Stimulated activated CD4-positive, alpha-beta T cell treated with anti-CD3 and anti-CD28 coated beads, Interleukin-2, amount 100 ng/mL, for 24 hours (primary cell): ENCODE measurements at regions not wholly inside any gene's neighbourhood (a gene's known extent, or its start where the extent isn't known, plus 50 kb on each side); places are given as distances from the start of the nearest gene placed in this dataset.
A peak's percentile ranks its signal among the peaks of the same experiment; 100 is the strongest.

Experiments used
- DNase-seq, 2 donors: peaks; one replicate each; pipeline ENCODE4 v3.0.0-alpha.2; 2020

- no peak for DNase-seq
Measured at GRCh38 chr9:1713841-1714240, 301.3 kb upstream of the SMARCA2 start.

GRCh38 chr9:1717882-1718281 lies 297.3 kb upstream of the SMARCA2 start:
- no peak for DNase-seq

GRCh38 chr9:1718836-1719235 lies 296.3 kb upstream of the SMARCA2 start:
- no peak for DNase-seq

- no peak for DNase-seq
Measured at GRCh38 chr9:1721196-1721595, 294.0 kb upstream of the SMARCA2 start.

- DNase-seq = no peak
Measured at GRCh38 chr9:1722404-1722803, 292.7 kb upstream of the SMARCA2 start.

GRCh38 chr9:1723522-1724015 lies 291.6 kb upstream of the SMARCA2 start:
- DNase-seq = no peak

GRCh38 chr9:1726993-1727759 lies 288.0 kb upstream of the SMARCA2 start:
- no peak for DNase-seq

GRCh38 chr9:1729631-1730030 lies 285.5 kb upstream of the SMARCA2 start:
- DNase-seq = no peak

- DNase-seq = no peak
Measured at GRCh38 chr9:1732670-1733069, 282.5 kb upstream of the SMARCA2 start.

GRCh38 chr9:1738511-1739100 lies 276.5 kb upstream of the SMARCA2 start:
- DNase-seq = no peak

- DNase-seq = no peak
Measured at GRCh38 chr9:1743121-1743960, 271.8 kb upstream of the SMARCA2 start.

- no peak for DNase-seq
Measured at GRCh38 chr9:1745980-1746379, 269.2 kb upstream of the SMARCA2 start.

GRCh38 chr9:1747417-1747967 lies 267.7 kb upstream of the SMARCA2 start:
- no peak for DNase-seq

GRCh38 chr9:1748407-1748806 lies 266.7 kb upstream of the SMARCA2 start:
- DNase-seq = no peak

GRCh38 chr9:1757186-1757585 lies 258.0 kb upstream of the SMARCA2 start:
- no peak for DNase-seq

GRCh38 chr9:1759009-1759408 lies 256.1 kb upstream of the SMARCA2 start:
- peak in 1 of 2 donors; percentile 1 for DNase-seq

- DNase-seq = no peak
Measured at GRCh38 chr9:1759771-1760300, 255.3 kb upstream of the SMARCA2 start.

- DNase-seq = no peak
Measured at GRCh38 chr9:1761807-1762206, 253.3 kb upstream of the SMARCA2 start.

GRCh38 chr9:1766042-1766441 lies 249.1 kb upstream of the SMARCA2 start:
- DNase-seq = no peak

GRCh38 chr9:1768561-1768960 lies 246.6 kb upstream of the SMARCA2 start:
- DNase-seq = no peak

GRCh38 chr9:1771094-1771789 lies 243.9 kb upstream of the SMARCA2 start:
- no peak for DNase-seq

- DNase-seq = no peak
Measured at GRCh38 chr9:1775230-1775629, 239.9 kb upstream of the SMARCA2 start.
